NCI-H226 (cell line): ENCODE measurements at regions not wholly inside any gene's neighbourhood (a gene's known extent, or its start where the extent isn't known, plus 50 kb on each side); places are given as distances from the start of the nearest gene placed in this dataset.
"Not testable (repeated sequence)": the region's sequence is repeated elsewhere in the genome, so short reads cannot be mapped to it uniquely, and the experiment has no call there.

Source experiments
- DNase-seq: peaks from one replicate; pipeline ENCODE4 v3.0.0-alpha.2; 2015

- no peak for DNase-seq
Observed at GRCh38 chr3:35223632-35224394, 415.5 kb upstream of the ARPP21 start.

- no peak for DNase-seq
Observed at GRCh38 chr3:35224565-35225295, 414.6 kb upstream of the ARPP21 start.

- no peak for DNase-seq
Observed at GRCh38 chr3:35241236-35241635, 398.1 kb upstream of the ARPP21 start.

- DNase-seq, result no peak
Observed at GRCh38 chr3:35254917-35255316, 384.4 kb upstream of the ARPP21 start.

GRCh38 chr3:35257641-35258040 is 381.7 kb upstream of the ARPP21 start:
- DNase-seq, result no peak

GRCh38 chr3:35262406-35262805 is 376.9 kb upstream of the ARPP21 start:
- DNase-seq, result no peak

- no peak for DNase-seq
Observed at GRCh38 chr3:35263477-35263876, 375.8 kb upstream of the ARPP21 start.

- not testable (repeated sequence) for DNase-seq
Observed at GRCh38 chr3:35266065-35266464, 373.3 kb upstream of the ARPP21 start.

GRCh38 chr3:35275768-35276167 is 363.6 kb upstream of the ARPP21 start:
- no peak for DNase-seq

GRCh38 chr3:35276568-35276967 is 362.8 kb upstream of the ARPP21 start:
- DNase-seq, result no peak

- no peak for DNase-seq
Observed at GRCh38 chr3:35291471-35292236, 347.7 kb upstream of the ARPP21 start.

GRCh38 chr3:35292568-35292967 is 346.8 kb upstream of the ARPP21 start:
- no peak for DNase-seq

- DNase-seq, result no peak
Observed at GRCh38 chr3:35295906-35296305, 343.4 kb upstream of the ARPP21 start.

- DNase-seq, result no peak
Observed at GRCh38 chr3:35296533-35296932, 342.8 kb upstream of the ARPP21 start.

GRCh38 chr3:35296944-35297343 is 342.4 kb upstream of the ARPP21 start:
- DNase-seq, result not testable (repeated sequence)

GRCh38 chr3:35305406-35305805 is 333.9 kb upstream of the ARPP21 start:
- DNase-seq, result no peak

- no peak for DNase-seq
Observed at GRCh38 chr3:35307296-35307695, 332.0 kb upstream of the ARPP21 start.

- not testable (repeated sequence) for DNase-seq
Observed at GRCh38 chr3:35316841-35317240, 322.5 kb upstream of the ARPP21 start.

- DNase-seq, result no peak
Observed at GRCh38 chr3:35320646-35321407, 318.5 kb upstream of the ARPP21 start.

GRCh38 chr3:35322070-35322469 is 317.3 kb upstream of the ARPP21 start:
- no peak for DNase-seq

GRCh38 chr3:35335703-35336102 is 303.6 kb upstream of the ARPP21 start:
- DNase-seq, result no peak

- DNase-seq, result no peak
Observed at GRCh38 chr3:35336601-35337000, 302.7 kb upstream of the ARPP21 start.

GRCh38 chr3:35338186-35338585 is 301.1 kb upstream of the ARPP21 start:
- DNase-seq, result no peak
